GM19238 (cell line): ENCODE measurements at regions not wholly inside any gene's neighbourhood (a gene's known extent, or its start where the extent isn't known, plus 50 kb on each side); places are given as distances from the start of the nearest gene placed in this dataset.
"Not testable (repeated sequence)": the region's sequence is repeated elsewhere in the genome, so short reads cannot be mapped to it uniquely, and the experiment has no call there.

Experiments
- DNase-seq: peaks from one replicate; pipeline ENCODE4 v3.0.0; 2011; ENCODE audit warnings: low spot score; ENCODE audit not compliant: insufficient read length

DNA sequence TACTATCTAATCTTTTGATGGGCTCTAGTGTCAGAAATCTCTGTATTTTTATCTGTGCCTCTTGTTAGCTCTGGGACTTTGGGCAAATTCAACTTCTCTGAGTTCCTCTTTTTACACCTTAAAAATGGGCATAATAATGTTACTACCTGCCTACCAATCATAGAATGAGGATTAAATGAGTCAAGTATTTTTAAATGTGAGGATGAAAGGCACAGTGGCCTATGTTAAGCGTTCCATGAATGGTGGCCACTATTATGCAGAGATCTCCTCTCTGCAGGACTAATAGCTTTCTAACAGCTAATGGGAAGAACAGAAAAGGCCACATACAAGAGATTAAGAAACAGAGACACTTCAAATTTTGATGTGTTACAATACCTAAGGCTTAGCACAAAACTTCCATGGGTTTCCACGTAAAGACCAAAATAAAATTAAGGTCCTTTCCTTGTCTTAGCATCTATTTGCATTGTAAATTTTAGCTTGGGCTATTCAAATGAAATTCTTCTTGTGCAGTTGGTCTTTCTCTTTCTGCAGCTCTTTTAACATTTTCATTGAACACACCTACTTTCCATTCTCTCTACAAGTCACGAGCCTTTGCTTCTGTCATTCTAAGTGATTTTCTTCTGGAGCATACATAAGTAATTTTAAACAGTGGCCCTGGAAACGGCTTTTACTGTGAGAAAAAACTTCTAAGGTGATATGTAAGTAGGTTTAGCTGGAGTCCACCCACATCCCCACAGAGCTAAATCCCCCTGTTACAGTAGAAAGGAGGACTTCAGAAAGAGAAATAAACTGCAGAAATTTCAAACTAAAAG is 117.9 kb upstream of the MED14 start:
- DNase-seq, result no peak

DNA sequence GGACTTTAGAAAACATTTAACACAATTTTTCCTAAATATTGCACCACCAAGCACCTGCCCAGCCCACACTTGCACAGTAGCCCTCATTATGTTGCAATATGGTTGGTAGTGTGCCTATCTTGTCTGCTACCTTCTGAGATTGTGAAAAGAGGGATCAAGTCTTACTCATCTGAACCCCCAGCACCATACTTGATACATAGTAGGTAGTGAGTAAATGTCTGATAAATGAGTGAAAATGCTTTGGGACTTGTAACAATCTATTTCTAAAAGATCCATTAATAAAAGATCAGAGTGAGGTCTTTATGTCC is 118.4 kb upstream of the MED14 start:
- no peak for DNase-seq

DNA sequence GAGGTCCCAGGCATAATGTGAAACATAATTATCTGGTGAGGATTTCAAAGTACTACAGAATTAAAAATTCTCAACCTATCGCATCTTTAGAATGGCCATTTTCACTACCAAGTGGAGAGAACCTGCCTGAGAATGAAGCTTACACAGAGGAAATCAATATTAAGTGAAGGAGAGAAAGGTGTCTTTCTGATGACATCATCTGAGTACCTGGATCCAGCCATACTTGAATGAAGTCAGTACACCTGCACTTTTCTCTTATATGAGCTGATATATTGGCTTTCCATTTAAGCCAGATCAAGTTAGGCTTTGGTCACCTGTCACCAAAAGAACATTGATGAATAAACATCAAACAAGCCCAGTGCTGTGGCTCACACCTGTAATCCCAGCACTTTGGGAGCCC is 118.9 kb upstream of the MED14 start:
- DNase-seq, result no peak

DNA sequence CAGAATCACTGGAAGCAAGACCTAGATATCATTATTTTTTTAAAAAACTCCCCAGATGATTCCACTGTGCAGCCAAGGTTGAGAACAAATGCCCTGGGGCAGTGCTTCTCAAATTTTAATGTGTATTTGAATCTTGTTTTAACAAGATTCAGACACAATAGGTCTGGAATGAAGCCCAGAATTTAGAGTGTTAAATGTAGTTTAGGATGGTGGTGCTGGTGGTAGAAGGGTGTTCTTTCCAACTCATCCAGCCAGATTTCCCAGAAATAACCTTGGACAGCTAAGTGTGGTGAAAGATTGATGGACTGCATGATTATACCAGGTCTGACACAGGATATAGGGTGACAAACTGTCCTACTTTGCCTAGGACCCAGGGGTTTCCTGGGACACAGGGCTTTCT is 120.1 kb upstream of the MED14 start:
- DNase-seq, result no peak

DNA sequence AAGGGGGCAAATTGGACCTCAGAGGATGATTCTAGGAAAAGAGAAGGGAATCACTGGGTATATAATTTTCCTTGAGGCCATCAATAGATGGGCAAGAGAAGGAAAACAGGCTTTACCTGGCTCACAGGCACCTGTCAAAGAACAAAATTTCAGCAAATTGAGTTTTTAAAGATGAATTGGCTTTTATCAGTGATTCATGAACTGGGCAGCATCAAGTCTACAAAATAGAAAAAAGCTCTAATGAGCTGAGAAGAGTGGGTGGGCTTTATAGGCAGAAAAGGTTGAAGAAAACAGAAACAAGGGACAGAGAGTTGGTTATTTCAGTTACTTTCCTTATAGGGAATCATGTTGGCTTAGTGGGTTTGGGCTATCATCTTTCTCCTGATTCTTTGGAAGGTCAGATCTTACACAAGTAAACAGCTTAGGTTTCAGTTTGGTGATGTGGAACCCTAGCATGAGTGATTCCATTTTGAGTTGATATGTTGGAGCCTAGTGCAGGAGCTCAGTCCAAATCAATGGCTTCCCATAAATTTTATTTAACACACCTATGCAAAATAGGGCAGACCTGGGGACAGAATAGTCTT is 120.7 kb upstream of the MED14 start:
- no peak for DNase-seq

DNA sequence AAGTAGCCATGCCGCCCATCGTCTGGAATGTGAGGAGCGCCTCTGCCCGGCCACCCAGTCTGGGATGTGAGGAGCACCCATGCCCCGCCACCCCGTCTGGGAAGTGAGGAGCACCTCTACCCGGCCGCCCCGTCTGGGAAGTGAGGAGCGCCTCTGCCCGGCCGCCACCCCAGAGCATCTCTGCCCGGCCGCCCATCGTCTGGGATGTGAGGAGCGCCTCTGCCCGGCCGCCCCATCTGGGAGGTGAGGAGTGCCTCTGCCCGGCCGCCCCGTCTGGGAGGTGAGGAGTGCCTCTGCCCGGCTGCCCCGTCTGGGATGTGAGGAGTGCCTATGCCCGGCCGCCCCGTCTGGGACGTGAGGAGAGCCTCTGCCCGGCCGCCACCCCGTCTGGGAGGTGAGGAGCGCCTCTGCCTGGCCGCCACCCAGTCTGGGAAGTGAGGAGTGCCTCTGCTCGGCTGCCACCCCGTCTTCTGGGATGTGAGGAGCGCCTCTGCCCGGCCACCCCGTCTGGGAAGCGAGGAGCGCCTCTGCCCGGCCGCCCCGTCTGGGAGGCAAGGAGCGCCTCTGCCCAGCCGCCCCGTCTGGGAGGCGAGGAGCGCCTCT is 126.7 kb upstream of the MED14 start:
- not testable (repeated sequence) for DNase-seq

DNA sequence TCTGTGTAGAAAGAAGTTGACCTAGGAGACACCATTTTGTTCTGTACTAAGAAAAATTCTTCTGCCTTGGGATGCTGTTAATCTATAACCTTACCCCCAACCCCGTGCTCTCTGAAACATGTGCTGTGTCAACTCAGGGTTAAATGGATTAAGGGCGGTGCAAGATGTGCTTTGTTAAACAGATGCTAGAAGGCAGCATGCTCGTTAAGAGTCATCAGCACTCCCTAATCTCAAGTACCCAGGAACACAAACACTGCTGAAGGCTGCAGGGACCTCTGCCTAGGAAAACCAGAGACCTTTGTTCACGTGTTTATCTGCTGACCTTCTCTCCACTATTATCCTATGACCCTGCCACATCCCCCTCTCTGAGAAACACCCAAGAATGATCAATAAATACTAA is 127.9 kb upstream of the MED14 start:
- not testable (repeated sequence) for DNase-seq

DNA sequence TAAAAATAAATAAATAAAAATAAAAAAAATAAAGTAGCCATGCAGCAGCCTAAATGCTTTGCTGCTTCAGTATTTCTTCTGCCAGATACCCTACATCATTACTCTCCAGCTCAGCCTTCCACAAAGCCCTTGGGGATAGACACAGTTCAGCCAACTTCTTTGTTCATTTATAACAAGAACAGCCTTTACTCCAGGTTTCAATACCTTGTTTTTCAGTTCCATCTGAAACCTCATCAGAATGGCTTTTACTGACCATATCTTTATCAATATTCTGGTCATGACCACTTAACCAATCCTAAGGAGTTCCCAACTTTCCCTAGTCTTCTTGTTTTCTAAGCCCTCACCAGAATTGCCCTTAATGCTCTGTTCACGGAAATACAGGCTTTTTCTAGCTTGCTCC is 128.3 kb upstream of the MED14 start:
- no peak for DNase-seq

DNA sequence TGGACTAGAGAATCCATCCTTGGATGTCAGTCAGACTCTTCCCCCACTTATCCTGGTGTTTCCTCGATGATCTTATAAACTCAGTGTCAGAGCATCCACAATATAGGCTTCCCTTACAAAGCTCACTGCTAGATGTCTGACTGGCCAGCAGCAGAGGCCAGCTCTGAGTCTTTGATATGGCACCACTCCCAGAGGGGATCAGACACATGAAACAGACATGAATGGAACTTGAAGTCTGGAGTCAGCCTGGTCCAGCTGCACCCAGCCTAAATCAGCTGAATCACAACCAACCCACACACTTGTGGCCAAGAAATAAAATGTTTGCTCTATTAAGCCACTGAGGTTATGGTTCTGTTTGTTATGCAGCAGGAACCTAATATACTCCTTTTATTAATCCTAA is 129.6 kb upstream of the MED14 start:
- DNase-seq, result no peak

DNA sequence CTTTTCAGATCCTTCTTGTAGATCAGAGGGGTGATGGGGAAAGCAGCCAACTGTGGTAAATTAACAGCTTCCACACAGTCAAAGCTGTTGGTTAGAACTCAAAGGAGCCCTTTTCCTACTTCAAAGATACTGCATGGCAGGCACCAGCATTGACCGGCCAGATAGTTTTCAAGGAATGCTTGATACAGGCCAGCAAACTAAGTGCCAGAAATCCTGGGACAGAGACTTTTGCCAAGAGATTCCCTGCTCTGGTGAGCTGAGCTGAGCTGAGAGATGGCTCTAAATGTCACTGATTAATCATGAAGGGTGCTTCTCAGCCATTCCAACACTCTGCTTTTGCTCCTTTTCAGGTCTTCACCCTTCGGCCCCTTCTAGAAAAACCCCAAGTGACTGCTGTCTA is 131.6 kb upstream of the MED14 start:
- DNase-seq, result no peak

DNA sequence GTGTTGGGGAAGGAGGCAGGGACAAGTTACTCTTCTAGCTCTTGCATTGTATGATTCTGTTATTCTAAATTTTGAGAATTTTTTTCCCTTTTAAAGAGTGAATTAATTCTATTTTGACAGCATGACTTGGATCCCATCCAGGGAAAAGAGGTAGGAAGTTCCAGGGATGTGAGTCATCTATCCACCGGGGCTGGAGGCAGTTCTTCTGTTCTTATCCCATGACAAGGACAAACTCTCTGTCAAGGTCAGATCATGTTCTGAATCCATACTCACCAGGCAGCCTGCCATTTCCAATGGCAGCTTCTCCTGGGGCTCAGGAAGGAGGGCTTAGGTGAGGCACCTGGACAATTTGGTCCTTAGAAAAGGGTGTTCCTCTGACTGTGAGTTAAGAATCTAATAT is 132.0 kb upstream of the MED14 start:
- no peak for DNase-seq

DNA sequence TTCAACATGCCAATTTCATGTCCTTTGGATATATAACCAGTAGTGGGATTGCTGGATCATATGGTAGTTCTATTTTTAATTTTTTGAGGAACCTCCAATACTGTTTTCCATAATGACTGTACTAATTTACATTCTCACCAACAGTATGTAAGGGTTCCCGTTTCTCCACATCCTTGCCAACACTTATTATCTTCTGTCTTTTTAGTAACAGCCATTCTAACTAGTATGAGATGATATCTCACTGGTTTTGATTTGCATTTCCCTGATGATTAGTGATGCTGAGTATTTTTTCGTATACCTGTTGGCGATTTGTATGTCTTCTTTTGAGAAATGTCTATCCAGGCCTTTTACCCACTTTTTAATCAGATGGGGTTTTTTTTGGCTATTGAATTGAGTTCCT is 133.5 kb upstream of the MED14 start:
- DNase-seq, result no peak

DNA sequence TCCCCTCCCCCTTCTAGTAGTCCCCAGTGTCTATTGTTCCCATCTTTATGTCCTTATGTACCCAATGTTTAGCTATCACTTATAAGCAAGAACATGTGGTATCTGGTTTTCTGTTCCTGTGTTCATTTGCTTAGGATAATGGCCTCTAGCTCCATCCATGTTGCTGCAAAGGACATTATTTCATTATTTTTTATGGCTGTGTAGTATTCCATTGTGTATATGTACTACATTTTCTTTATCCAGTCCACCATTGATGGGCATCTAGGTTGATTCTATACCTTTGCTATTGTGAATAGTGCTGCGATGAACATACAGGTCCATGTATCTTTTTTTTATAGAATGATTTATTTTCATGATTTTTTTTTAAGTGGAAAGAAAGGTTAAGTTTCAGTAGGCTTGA is 135.6 kb upstream of the MED14 start:
- not testable (repeated sequence) for DNase-seq

DNA sequence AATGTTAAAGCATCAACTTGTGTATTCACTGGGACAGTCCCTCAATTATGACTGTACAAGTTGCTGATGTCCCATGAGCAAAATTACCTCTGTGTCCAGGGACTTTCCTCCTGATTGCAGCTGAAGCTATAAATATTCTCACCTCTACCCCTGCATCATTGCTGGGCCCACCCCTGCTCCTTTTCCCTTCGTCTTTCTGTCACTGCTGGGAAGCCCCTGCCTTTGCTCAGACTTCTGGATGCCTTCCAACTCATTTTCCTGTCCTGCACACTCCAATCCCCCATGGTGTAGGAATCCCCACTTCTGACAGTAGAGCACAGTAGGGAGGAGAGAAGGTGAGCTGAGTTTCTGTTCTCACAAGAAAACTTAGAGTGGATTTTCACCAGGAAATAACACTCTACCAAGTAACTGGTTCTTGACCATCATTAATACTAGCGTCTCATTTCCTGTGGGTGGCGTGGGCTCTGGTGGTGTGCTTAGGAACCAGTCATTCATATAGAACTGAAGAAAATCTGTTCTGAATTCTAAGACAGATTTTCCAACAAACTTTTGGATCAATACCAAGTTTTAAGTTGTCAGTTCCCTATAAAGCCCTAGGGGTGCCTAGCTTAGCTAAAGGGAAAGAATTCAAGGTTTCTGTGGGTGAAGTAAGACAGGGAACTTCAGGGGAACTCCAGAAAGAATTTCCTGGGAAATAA is 136.2 kb upstream of the MED14 start:
- peak; percentile 11 for DNase-seq

DNA sequence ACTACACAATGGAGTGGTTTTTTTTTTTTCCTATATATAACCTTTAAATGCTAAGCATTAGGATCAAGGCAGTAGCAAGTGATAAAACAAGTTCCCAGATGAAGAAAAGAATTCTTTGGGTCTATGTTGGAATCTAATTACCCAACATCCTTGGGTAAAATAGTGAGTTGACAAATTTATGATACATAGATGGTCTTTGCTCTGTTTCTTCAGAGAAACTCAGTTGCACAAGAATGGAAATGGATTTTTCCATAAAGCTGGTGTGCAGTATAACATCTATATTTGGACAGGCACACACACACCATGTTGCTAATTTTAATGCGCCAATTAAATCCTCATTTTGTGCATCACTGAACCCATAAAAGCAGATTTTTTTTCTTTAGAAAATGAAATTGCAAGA is 137.0 kb upstream of the MED14 start:
- no peak for DNase-seq

DNA sequence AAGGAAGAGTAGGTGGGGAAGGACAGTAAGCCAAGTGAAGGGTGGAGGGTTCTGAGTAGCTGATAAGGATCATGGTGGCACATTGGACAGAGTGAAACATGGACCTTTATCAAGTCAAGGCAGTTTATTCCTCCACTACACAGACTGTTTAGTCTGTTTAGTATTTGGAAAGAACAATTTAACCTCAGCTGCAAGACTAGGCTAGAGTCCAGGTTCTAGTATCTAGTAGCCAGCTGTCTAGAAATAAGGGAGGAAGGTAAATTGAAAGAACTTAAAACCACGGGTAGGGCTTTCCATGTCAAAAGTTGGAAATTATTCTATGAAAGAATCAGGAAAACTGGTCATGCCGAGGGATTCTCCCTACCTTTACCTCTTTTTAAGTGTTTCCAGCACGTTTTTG is 140.1 kb upstream of the MED14 start:
- DNase-seq, result no peak

DNA sequence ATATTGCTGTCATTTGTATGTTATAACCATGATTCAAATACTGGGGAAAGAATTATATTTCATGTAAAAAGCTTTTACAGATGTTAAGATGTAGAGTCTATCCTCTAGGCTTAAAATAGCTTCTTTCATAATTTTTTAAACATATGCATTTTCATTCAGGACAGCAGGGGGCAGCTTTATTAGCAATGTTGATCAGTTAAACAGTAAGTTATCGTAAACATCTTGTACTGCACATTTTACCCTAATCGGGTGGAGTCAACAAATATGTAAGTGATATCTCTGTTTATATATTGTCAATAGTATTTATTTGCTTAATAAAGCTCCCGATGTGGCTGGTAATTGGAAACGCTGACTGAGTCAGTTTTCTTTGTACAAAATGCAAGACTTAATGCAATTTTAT is 142.5 kb upstream of the MED14 start:
- DNase-seq, result no peak

DNA sequence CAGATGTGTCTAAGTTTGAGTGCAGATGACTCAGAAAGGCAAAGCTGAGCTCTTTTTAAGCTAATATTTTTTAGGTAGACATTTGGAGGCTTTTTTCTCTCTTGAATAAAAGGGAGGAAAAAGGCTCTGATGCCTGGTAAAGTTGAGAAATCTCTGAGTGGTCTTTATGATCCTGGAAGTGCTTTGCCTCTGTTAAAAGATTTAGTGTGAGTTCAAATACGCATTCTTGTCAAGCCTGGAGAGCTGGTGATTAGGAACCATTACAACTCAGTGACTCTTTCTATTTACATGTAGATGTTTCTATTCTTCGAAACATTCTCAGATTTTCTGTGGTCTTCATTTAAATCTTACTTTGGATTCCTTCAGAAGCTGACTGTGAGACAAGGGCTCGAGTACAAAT is 143.4 kb upstream of the MED14 start:
- DNase-seq, result no peak

DNA sequence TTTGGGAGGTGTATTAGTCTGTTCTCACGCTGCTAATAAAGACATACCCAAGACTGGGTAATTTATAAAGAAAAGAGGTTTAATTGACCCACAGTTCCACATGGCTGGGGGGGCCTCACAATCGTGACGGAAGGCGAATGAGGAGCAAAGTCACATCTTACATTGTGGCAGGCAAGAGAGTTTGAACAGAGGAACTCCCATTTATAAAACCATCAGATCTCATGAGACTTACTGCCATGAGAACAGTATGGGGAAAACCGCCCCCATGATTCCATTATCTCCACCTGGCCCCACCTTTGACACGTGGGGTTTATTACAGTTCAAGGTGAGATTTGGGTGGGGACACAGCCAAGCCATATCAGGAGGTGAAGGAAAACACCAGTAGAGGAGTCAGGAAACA is 143.8 kb upstream of the MED14 start:
- DNase-seq, result not testable (repeated sequence)

DNA sequence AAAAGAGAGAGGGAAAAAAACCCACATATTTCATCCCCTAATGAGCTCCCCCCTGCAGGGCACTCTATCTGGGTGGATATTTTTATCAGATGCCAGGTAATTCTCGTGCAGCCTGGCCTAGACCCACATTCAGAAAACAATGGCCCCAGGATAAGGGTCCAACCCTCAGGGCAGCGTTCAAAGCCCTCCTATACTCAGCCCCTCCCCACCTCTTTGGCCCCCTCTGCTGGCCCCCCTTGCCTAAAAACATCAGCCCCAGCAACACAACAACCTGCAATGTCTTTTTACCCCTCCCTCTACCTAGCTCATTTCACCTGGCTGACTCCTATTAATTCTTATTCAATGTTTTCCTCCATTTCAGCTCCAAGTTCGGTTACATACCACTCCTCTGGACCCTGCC is 145.4 kb upstream of the MED14 start:
- DNase-seq, result no peak

DNA sequence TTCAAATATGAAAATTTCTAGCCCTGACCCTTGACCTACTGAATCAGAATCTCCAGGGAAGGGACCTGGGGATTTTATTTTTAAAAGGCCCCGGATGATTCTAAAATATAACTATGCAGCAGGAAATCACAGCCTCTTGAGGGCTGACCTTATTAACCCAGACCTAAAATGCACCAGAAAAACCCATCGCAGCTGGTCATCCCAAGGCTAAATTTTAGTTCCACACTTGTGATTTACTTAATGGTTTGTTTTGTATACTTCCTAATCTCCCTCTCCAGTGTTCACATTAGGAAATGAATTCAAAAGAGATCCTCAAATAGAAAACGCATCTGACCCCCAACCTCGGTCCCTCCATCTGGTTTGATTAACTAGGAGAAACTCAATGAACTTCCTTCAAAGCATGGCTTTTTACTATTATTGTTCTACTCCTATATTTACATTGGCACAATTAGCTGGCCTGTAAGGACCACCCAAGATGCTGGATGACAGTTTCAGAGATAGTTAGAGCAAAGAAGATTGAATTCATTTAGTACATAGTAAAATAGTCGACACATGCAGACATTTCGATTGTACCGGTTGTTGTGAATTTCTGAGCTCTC is 147.8 kb upstream of the MED14 start:
- DNase-seq, result no peak

DNA sequence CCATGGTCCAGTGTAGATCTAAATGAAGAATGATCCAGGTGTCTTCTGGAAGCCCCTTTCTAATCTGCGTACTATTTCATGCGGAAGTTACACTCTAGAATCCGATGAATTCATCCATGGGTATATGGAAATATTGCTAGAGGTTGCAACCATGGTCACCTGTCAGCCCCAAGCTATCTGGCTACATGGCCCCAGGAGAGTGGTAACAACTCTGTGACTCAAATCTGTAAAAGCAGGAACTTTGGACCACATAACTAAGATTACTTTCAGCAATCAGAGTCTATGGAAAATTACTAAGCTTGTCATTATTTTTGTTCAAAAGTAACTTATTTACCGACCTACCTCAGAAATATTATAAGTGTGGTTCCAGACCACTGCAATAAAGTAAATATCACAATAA is 150.6 kb upstream of the MED14 start:
- no peak for DNase-seq
